BJ (cell line): ENCODE measurements at regions not wholly inside any gene's neighbourhood (a gene's known extent, or its start where the extent isn't known, plus 50 kb on each side); places are given as distances from the start of the nearest gene placed in this dataset.

Source experiments
- CTCF ChIA-PET: fragments of 350-600 bp; formaldehyde crosslinking; extraction: SDS; loops from one replicate; lab custom pipeline; 2021; ENCODE audit warnings: antibody characterized with exemption, inconsistent platforms; lab: Yijun Ruan, JAX
- POLR2A ChIA-PET: fragments of 300-600 bp; sonication (Branson Sonifier 250); formaldehyde crosslinking; extraction: SDS; loops from one replicate; lab custom pipeline; 2021; ENCODE audit warnings: antibody characterized with exemption; lab: Charles Lee
- DNase-seq: peaks from one replicate; pipeline ENCODE4 v3.0.0-alpha.2; 2011; ENCODE audit warnings: low read depth
- H3K27me3 ChIP-seq: 2 replicates; pipeline ENCODE4 v1.6.0; 2011; ENCODE audit warnings: low read length; ENCODE audit not compliant: control insufficient read depth, insufficient read depth
- H3K36me3 ChIP-seq: 2 replicates; pipeline ENCODE4 v1.5.1; 2011; ENCODE audit warnings: low read length; ENCODE audit not compliant: control insufficient read depth, insufficient read depth
- H3K4me3 ChIP-seq: 2 replicates; pipeline ENCODE4 v1.5.1; 2011; ENCODE audit warnings: low read depth, mild to moderate bottlenecking, control low read depth, low read length
- CTCF ChIP-seq: IDR thresholded peaks from 2 replicates; pipeline ENCODE4 v1.5.1; 2011; ENCODE audit warnings: low read depth, mild to moderate bottlenecking, control low read depth, inconsistent platforms, low read length, moderate library complexity; ENCODE audit not compliant: insufficient read depth

- H3K27me3 ChIP-seq = peaks cover 14% of the 10 kb centered on the region
- DNase-seq = no peak
- no peak overlapping the region for H3K4me3 ChIP-seq
- ChIA-PET POLR2A (interaction anchor here (0.7 kb wide), 1 partner anchor 48 kb away, joined by 3 read pairs; no protein-coding TSS in a partner anchor), CTCF (interaction anchor here (1.5 kb wide), 1 partner anchor 12 kb away, joined by 4 read pairs; no protein-coding TSS in a partner anchor)
- H3K36me3 ChIP-seq = no peaks in the 10 kb centered on the region
- TF ChIP-seq CTCF = no peak
Measured at GRCh38 chr16:85971902-85972638, 73.1 kb downstream of the IRF8 start.

GRCh38 chr16:85974428-85975375 lies 75.7 kb downstream of the IRF8 start:
- CTCF ChIA-PET = interaction anchor here (1.4 to 2.4 kb wide), 3 partner anchors 12 to 153 kb away, joined by 3 to 8 read pairs (median 6); no protein-coding TSS in a partner anchor

GRCh38 chr16:85975451-85975981 lies 76.6 kb downstream of the IRF8 start:
- CTCF ChIA-PET = interaction anchor here (1.4 to 2.4 kb wide), 3 partner anchors 11 to 154 kb away, joined by 3 to 8 read pairs (median 6); no protein-coding TSS in a partner anchor
- Histone ChIP-seq H3K4me3 (no peak overlapping the region), H3K27me3 (peaks cover 17% of the 10 kb centered on the region), H3K36me3 (no peaks in the 10 kb centered on the region)
- POLR2A ChIA-PET = no interaction called here
- DNase-seq = no peak
- TF ChIP-seq CTCF = no peak

More at GRCh38 chr16:85974428-85975375, 75.7 kb downstream of the IRF8 start:
- no peak for DNase-seq
- Histone ChIP-seq H3K27me3 (peaks cover 14% of the 10 kb centered on the region; the same call in 1 of the 2 replicates), H3K36me3 (no peaks in the 10 kb centered on the region), H3K4me3 (no peak overlapping the region)
- POLR2A ChIA-PET = no interaction called here
- TF ChIP-seq CTCF = no peak

GRCh38 chr16:85978291-85978775 lies 79.4 kb downstream of the IRF8 start:
- ChIA-PET POLR2A (no interaction called here), CTCF (interaction anchor here (1.5 kb wide), 1 partner anchor 157 kb away, joined by 4 read pairs; no protein-coding TSS in a partner anchor)
- no peak overlapping the region for H3K4me3 ChIP-seq
- H3K36me3 ChIP-seq = no peaks in the 10 kb centered on the region
- DNase-seq = no peak
- TF ChIP-seq CTCF = no peak
- H3K27me3 ChIP-seq = peaks cover 18% of the 10 kb centered on the region
